Urinary bladder (tissue), 3 donors: ENCODE measurements at regions not wholly inside any gene's neighbourhood (a gene's known extent, or its start where the extent isn't known, plus 50 kb on each side); places are given as distances from the start of the nearest gene placed in this dataset.

ENCODE experiments used
- DNase-seq: peaks from one replicate; pipeline ENCODE4 v3.0.0-alpha.2; 2015; ENCODE audit errors: extremely low spot score
- H3K27ac ChIP-seq: one replicate; pipeline ENCODE4 v1.5.1; 2013; ENCODE audit warnings: low read depth, mild to moderate bottlenecking, moderate library complexity
- H3K36me3 ChIP-seq: one replicate; pipeline ENCODE4 v1.6.1; 2013; ENCODE audit warnings: mild to moderate bottlenecking, moderate library complexity; ENCODE audit not compliant: insufficient read depth
- H3K4me1 ChIP-seq: one replicate; pipeline ENCODE4 v1.6.1; 2013; ENCODE audit warnings: mild to moderate bottlenecking, moderate library complexity; ENCODE audit not compliant: insufficient read depth
- H3K4me3 ChIP-seq: one replicate; pipeline ENCODE4 v1.5.1; 2013; ENCODE audit warnings: low read depth, low read length
- WGBS: extraction: QIAGEN DNeasy Blood & Tissue Kit; methylation state at CpG from one replicate; pipeline ENCODE4 v1.1.7; 2013; 5-methylcytosine and 5-hydroxymethylcytosine counted together
- donor health status: healthy with polysubstance abuse.
- donor health status: healthy.

- Histone ChIP-seq H3K36me3 (no peaks in the 10 kb centered on the region), H3K4me1 (no peaks in the 10 kb centered on the region), H3K4me3 (no peak overlapping the region), H3K27ac (no peak overlapping the region)
- 45% methylated on average over 3 of the region's 3 CpGs for WGBS
- no peak for DNase-seq
These were observed 96.4 kb upstream of the FOXC1 start for GRCh38 chr6:1513215-1513780.

- 80% methylated on average over 3 of the region's 3 CpGs for WGBS
- H3K36me3 ChIP-seq: no peaks in the 10 kb centered on the region
- DNase-seq: no peak
- no peak overlapping the region for H3K4me3 ChIP-seq
- no peaks in the 10 kb centered on the region for H3K4me1 ChIP-seq
- H3K27ac ChIP-seq: no peak overlapping the region
These were observed 95.6 kb upstream of the FOXC1 start for GRCh38 chr6:1514078-1514477.

- 73% methylated on average over 31 of the region's 31 CpGs for WGBS
- Histone ChIP-seq H3K4me3 (no peak overlapping the region), H3K4me1 (no peaks in the 10 kb centered on the region), H3K36me3 (no peaks in the 10 kb centered on the region), H3K27ac (no peak overlapping the region)
- DNase-seq: no peak
These were observed 94.4 kb upstream of the FOXC1 start for GRCh38 chr6:1515280-1515679.

- no peaks in the 10 kb centered on the region for H3K4me1 ChIP-seq
- H3K4me3 ChIP-seq: no peak overlapping the region
- no peak overlapping the region for H3K27ac ChIP-seq
- no peaks in the 10 kb centered on the region for H3K36me3 ChIP-seq
- DNase-seq: no peak
- 95% methylated on average over 4 of the region's 4 CpGs for WGBS
These were observed 93.9 kb upstream of the FOXC1 start for GRCh38 chr6:1515781-1516180.

GRCh38 chr6:1516742-1517520 is 92.8 kb upstream of the FOXC1 start:
- no peak for DNase-seq
- no peaks in the 10 kb centered on the region for H3K36me3 ChIP-seq
- H3K4me1 ChIP-seq: no peaks in the 10 kb centered on the region
- H3K4me3 ChIP-seq: no peak overlapping the region
- WGBS: 67% methylated on average over 14 of the region's 14 CpGs
- H3K27ac ChIP-seq: no peak overlapping the region

GRCh38 chr6:1518855-1519254 is 90.9 kb upstream of the FOXC1 start:
- WGBS: 95% methylated on average over 8 of the region's 8 CpGs
- no peak overlapping the region for H3K4me3 ChIP-seq
- H3K27ac ChIP-seq: no peak overlapping the region
- DNase-seq: no peak
- no peaks in the 10 kb centered on the region for H3K4me1 ChIP-seq
- no peaks in the 10 kb centered on the region for H3K36me3 ChIP-seq

- no peaks in the 10 kb centered on the region for H3K4me1 ChIP-seq
- 67% methylated on average over 4 of the region's 4 CpGs for WGBS
- no peak overlapping the region for H3K27ac ChIP-seq
- H3K4me3 ChIP-seq: no peak overlapping the region
- no peaks in the 10 kb centered on the region for H3K36me3 ChIP-seq
- DNase-seq: no peak
These were observed 90.1 kb upstream of the FOXC1 start for GRCh38 chr6:1519597-1519996.

GRCh38 chr6:1522779-1523178 is 86.9 kb upstream of the FOXC1 start:
- DNase-seq: no peak
- no peak overlapping the region for H3K27ac ChIP-seq
- 64% methylated on average over 7 of the region's 7 CpGs for WGBS
- no peaks in the 10 kb centered on the region for H3K36me3 ChIP-seq
- no peaks in the 10 kb centered on the region for H3K4me1 ChIP-seq
- H3K4me3 ChIP-seq: no peak overlapping the region

GRCh38 chr6:1524040-1524480 is 85.7 kb upstream of the FOXC1 start:
- no peak overlapping the region for H3K4me3 ChIP-seq
- DNase-seq: no peak
- WGBS: 17% methylated on average over 37 of the region's 37 CpGs
- H3K4me1 ChIP-seq: no peaks in the 10 kb centered on the region
- no peaks in the 10 kb centered on the region for H3K36me3 ChIP-seq
- no peak overlapping the region for H3K27ac ChIP-seq

GRCh38 chr6:1525364-1526038 is 84.2 kb upstream of the FOXC1 start:
- WGBS: 89% methylated on average over 14 of the region's 14 CpGs
- no peaks in the 10 kb centered on the region for H3K4me1 ChIP-seq
- H3K36me3 ChIP-seq: no peaks in the 10 kb centered on the region
- no peak overlapping the region for H3K4me3 ChIP-seq
- H3K27ac ChIP-seq: no peak overlapping the region
- DNase-seq: no peak

GRCh38 chr6:1526398-1527072 is 83.2 kb upstream of the FOXC1 start:
- no peak for DNase-seq
- no peak overlapping the region for H3K4me3 ChIP-seq

GRCh38 chr6:1527073-1527457 is 82.7 kb upstream of the FOXC1 start:
- 5% methylated on average over 11 of the region's 11 CpGs for WGBS
- no peak overlapping the region for H3K4me3 ChIP-seq
- no peaks in the 10 kb centered on the region for H3K4me1 ChIP-seq
- DNase-seq: peak; percentile 32
- no peak overlapping the region for H3K27ac ChIP-seq
- no peaks in the 10 kb centered on the region for H3K36me3 ChIP-seq

More at GRCh38 chr6:1526398-1527072, 83.2 kb upstream of the FOXC1 start:
- Histone ChIP-seq H3K27ac (no peak overlapping the region), H3K4me1 (no peaks in the 10 kb centered on the region), H3K36me3 (no peaks in the 10 kb centered on the region)
- WGBS: 33% methylated on average over 12 of the region's 12 CpGs

- 91% methylated on average over 4 of the region's 4 CpGs for WGBS
- H3K27ac ChIP-seq: no peak overlapping the region
- DNase-seq: no peak
- H3K4me1 ChIP-seq: no peaks in the 10 kb centered on the region
- H3K4me3 ChIP-seq: no peak overlapping the region
- no peaks in the 10 kb centered on the region for H3K36me3 ChIP-seq
These were observed 74.4 kb upstream of the FOXC1 start for GRCh38 chr6:1535295-1535694.
